KMS-11 (cell line): ENCODE measurements at regions not wholly inside any gene's neighbourhood (a gene's known extent, or its start where the extent isn't known, plus 50 kb on each side); places are given as distances from the start of the nearest gene placed in this dataset.

Source experiments
- H2AFZ ChIP-seq: fragments of 200-600 bp; sonication (generic); 2 replicates; pipeline ENCODE4 v1.6.1; 2016; ENCODE audit warnings: antibody characterized with exemption, mixed run types, low read depth
- H3K27ac ChIP-seq: fragments of 200-600 bp; sonication (generic); 2 replicates; pipeline ENCODE4 v1.6.1; 2016; ENCODE audit warnings: mild to moderate bottlenecking, mixed run types
- H3K27me3 ChIP-seq: fragments of 200-600 bp; sonication (generic); 2 replicates; pipeline ENCODE4 v1.6.1; 2017; ENCODE audit warnings: mild to moderate bottlenecking, low read depth, mixed run types, moderate library complexity; ENCODE audit not compliant: insufficient read depth
- H3K36me3 ChIP-seq: fragments of 200-600 bp; sonication (generic); 2 replicates; pipeline ENCODE4 v1.6.1; 2017; ENCODE audit warnings: mild to moderate bottlenecking, mixed run types; ENCODE audit not compliant: insufficient read depth
- H3K4me1 ChIP-seq: fragments of 200-600 bp; sonication (generic); 2 replicates; pipeline ENCODE4 v1.6.1; 2016; ENCODE audit warnings: mild to moderate bottlenecking, low read depth, mixed run types; ENCODE audit not compliant: poor library complexity, severe bottlenecking
- H3K4me2 ChIP-seq: fragments of 200-600 bp; sonication (generic); 2 replicates; pipeline ENCODE4 v1.7.0; 2016; ENCODE audit warnings: mild to moderate bottlenecking, mixed run types
- H3K4me3 ChIP-seq: fragments of 200-600 bp; sonication (generic); IDR thresholded peaks from 2 replicates; pipeline ENCODE4 v1.6.1; 2017; ENCODE audit warnings: low read depth, low read length, mixed read lengths; ENCODE audit not compliant: insufficient read depth
- H3K79me2 ChIP-seq: fragments of 200-600 bp; sonication (generic); 2 replicates; pipeline ENCODE4 v1.6.1; 2016; ENCODE audit warnings: low read depth, mixed run types; ENCODE audit not compliant: insufficient read depth
- H3K9ac ChIP-seq: fragments of 200-600 bp; sonication (generic); 2 replicates; pipeline ENCODE4 v1.6.1; 2016; ENCODE audit warnings: mild to moderate bottlenecking, mixed run types
- H4K20me1 ChIP-seq: fragments of 200-600 bp; sonication (generic); 2 replicates; pipeline ENCODE4 v1.6.1; 2016; ENCODE audit warnings: mild to moderate bottlenecking, mixed run types; ENCODE audit not compliant: insufficient read depth
- TF ChIP-seq, protein P1 (sequence below): fragments of 200-600 bp; sonication (generic); conservative IDR thresholded peaks from 2 replicates; pipeline ENCODE4 v1.6.1; 2017; ENCODE audit warnings: low read depth, mild to moderate bottlenecking, antibody characterized with exemption, low read length, moderate library complexity, mixed read lengths

DNA sequence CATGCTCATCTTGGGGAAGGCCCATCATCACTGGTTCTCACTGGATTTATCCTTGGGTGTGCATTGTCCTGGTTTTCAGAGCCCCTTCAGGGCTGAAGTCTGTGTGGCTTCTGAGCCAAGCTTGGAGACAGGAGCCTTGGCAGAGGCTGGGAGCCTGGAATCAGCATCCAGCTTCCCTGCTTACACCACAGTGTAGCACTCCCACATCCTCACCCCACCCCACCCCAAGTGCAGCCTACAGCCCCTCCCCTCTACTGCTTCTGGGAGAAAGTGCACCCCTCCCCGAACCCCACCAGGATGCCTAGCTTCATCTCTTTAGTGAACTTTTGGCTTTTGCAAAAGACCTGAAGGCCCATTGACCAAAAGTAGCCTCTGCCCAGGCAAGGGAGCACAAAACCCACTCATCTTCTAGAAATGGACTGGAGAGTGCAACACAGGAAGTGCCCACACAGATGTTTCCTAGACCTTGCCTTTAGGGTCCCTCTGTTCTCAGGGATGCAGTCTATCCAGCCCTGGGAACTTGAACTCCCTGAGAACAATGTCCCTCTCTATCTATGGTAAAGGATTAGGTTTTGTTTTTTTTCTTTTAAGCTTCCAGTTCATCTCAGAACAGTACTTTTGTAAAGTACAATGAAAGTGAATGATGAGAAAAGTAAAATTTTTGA lies 189.7 kb downstream of the PALM2AKAP2 start:
- Histone ChIP-seq H2AFZ (no peak overlapping the region), H3K4me2 (no peak overlapping the region), H3K4me1 (no peaks in the 10 kb centered on the region)

GRCh38 chr9:109971226-109971625 lies 191.2 kb downstream of the PALM2AKAP2 start:
- Histone ChIP-seq H4K20me1 (no peaks in the 10 kb centered on the region), H3K4me3 (no peak overlapping the region), H3K79me2 (no peaks in the 10 kb centered on the region), H3K4me2 (no peak overlapping the region), H2AFZ (no peak overlapping the region), H3K4me1 (no peaks in the 10 kb centered on the region), H3K9ac (no peak overlapping the region), H3K27ac (no peak overlapping the region), H3K27me3 (no peaks in the 10 kb centered on the region), H3K36me3 (no peaks in the 10 kb centered on the region)
- TF ChIP-seq, protein P1, sequence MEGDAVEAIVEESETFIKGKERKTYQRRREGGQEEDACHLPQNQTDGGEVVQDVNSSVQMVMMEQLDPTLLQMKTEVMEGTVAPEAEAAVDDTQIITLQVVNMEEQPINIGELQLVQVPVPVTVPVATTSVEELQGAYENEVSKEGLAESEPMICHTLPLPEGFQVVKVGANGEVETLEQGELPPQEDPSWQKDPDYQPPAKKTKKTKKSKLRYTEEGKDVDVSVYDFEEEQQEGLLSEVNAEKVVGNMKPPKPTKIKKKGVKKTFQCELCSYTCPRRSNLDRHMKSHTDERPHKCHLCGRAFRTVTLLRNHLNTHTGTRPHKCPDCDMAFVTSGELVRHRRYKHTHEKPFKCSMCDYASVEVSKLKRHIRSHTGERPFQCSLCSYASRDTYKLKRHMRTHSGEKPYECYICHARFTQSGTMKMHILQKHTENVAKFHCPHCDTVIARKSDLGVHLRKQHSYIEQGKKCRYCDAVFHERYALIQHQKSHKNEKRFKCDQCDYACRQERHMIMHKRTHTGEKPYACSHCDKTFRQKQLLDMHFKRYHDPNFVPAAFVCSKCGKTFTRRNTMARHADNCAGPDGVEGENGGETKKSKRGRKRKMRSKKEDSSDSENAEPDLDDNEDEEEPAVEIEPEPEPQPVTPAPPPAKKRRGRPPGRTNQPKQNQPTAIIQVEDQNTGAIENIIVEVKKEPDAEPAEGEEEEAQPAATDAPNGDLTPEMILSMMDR: no peak

More for the DNA sequence above, 189.7 kb downstream of the PALM2AKAP2 start:
- Histone ChIP-seq H3K9ac (no peak overlapping the region), H4K20me1 (no peaks in the 10 kb centered on the region), H3K27me3 (no peaks in the 10 kb centered on the region), H3K27ac (no peak overlapping the region), H3K36me3 (no peaks in the 10 kb centered on the region), H3K79me2 (no peaks in the 10 kb centered on the region), H3K4me3 (no peak overlapping the region)
- TF ChIP-seq, protein P1: no peak

- Histone ChIP-seq H3K4me2 (no peak overlapping the region), H2AFZ (no peak overlapping the region)
Observed at GRCh38 chr9:109972026-109972882, 192.3 kb downstream of the PALM2AKAP2 start.

DNA sequence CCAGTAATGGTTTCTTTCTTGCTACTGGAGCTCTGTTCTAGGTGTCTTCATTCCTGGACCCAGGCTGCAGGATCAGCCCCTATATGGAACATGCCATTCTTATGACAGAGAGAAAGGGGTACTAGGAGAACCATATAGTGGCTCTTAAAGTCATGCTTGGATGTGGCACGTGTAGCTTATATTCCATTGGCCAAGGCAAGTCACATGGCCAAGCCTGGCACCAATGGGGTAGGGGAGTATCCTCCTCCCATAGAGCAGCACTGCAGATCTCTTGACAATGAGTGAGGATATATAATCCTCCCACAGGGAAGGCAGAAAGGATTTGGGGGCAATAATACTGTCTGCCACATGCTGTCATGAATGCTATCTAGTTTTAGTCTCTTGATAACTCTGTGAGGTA lies 193.3 kb downstream of the PALM2AKAP2 start:
- no peaks in the 10 kb centered on the region for H3K4me1 ChIP-seq
- no peaks in the 10 kb centered on the region for H3K27me3 ChIP-seq
- H3K27ac ChIP-seq: no peak overlapping the region
- H2AFZ ChIP-seq: no peak overlapping the region
- no peaks in the 10 kb centered on the region for H3K36me3 ChIP-seq
- no peak overlapping the region for H3K4me2 ChIP-seq
- no peak overlapping the region for H3K9ac ChIP-seq
- no peak overlapping the region for H3K4me3 ChIP-seq
- TF ChIP-seq, protein P1: no peak
- no peaks in the 10 kb centered on the region for H4K20me1 ChIP-seq
- H3K79me2 ChIP-seq: no peaks in the 10 kb centered on the region

More at GRCh38 chr9:109972026-109972882, 192.3 kb downstream of the PALM2AKAP2 start:
- Histone ChIP-seq H3K4me3 (no peak overlapping the region), H3K27me3 (no peaks in the 10 kb centered on the region), H3K4me1 (no peaks in the 10 kb centered on the region), H3K9ac (no peak overlapping the region), H4K20me1 (no peaks in the 10 kb centered on the region), H3K79me2 (no peaks in the 10 kb centered on the region), H3K27ac (no peak overlapping the region), H3K36me3 (no peaks in the 10 kb centered on the region)
- TF ChIP-seq, protein P1: no peak
